Ishikawa (cell line): ENCODE measurements at regions not wholly inside any gene's neighbourhood (a gene's known extent, or its start where the extent isn't known, plus 50 kb on each side); places are given as distances from the start of the nearest gene placed in this dataset.

Experiments used
- CEBPB ChIP-seq: IDR thresholded peaks from 2 replicates; pipeline ENCODE4 v1.6.1; 2012
- CREB1 ChIP-seq: IDR thresholded peaks from 2 replicates; pipeline ENCODE4 v1.6.1; 2012; ENCODE audit warnings: low read depth
- EGR1 ChIP-seq: IDR thresholded peaks from 2 replicates; pipeline ENCODE4 v1.6.1; 2012
- EP300 ChIP-seq: IDR thresholded peaks from 2 replicates; pipeline ENCODE4 v1.6.1; 2012; ENCODE audit warnings: borderline replicate concordance
- FOXM1 ChIP-seq: IDR thresholded peaks from 2 replicates; pipeline ENCODE4 v1.6.1; 2012; ENCODE audit warnings: low read depth, borderline replicate concordance
- NFIC ChIP-seq: IDR thresholded peaks from 2 replicates; pipeline ENCODE4 v1.6.1; 2012
- RAD21 ChIP-seq: IDR thresholded peaks from 2 replicates; pipeline ENCODE4 v1.6.1; 2012; ENCODE audit warnings: low read depth
- REST ChIP-seq: IDR thresholded peaks from 2 replicates; pipeline ENCODE4 v1.6.1; 2012; ENCODE audit warnings: low read depth, mild to moderate bottlenecking
- TAF1 ChIP-seq: IDR thresholded peaks from 2 replicates; pipeline ENCODE4 v1.6.1; 2012; ENCODE audit warnings: low read depth, mild to moderate bottlenecking
- TCF12 ChIP-seq: IDR thresholded peaks from 2 replicates; pipeline ENCODE4 v1.6.1; 2012; ENCODE audit warnings: low read depth
- TEAD4 ChIP-seq: IDR thresholded peaks from 2 replicates; pipeline ENCODE4 v1.6.1; 2012
- YY1 ChIP-seq: IDR thresholded peaks from 2 replicates; pipeline ENCODE4 v1.6.1; 2012; ENCODE audit warnings: low read depth
- TF ChIP-seq, protein P1 (sequence below): IDR thresholded peaks from 2 replicates; pipeline ENCODE4 v1.6.1; 2012
- TF ChIP-seq, protein P2 (sequence below): IDR thresholded peaks from 2 replicates; pipeline ENCODE4 v1.6.1; 2012

GRCh38 chr9:16092142-16093091, 539.6 kb downstream of the CCDC171 start:
- no peak for TF ChIP-seq TEAD4
- no peak for TF ChIP-seq FOXM1
- TF ChIP-seq, protein P1, sequence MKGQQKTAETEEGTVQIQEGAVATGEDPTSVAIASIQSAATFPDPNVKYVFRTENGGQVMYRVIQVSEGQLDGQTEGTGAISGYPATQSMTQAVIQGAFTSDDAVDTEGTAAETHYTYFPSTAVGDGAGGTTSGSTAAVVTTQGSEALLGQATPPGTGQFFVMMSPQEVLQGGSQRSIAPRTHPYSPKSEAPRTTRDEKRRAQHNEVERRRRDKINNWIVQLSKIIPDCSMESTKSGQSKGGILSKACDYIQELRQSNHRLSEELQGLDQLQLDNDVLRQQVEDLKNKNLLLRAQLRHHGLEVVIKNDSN = no peak

DNA sequence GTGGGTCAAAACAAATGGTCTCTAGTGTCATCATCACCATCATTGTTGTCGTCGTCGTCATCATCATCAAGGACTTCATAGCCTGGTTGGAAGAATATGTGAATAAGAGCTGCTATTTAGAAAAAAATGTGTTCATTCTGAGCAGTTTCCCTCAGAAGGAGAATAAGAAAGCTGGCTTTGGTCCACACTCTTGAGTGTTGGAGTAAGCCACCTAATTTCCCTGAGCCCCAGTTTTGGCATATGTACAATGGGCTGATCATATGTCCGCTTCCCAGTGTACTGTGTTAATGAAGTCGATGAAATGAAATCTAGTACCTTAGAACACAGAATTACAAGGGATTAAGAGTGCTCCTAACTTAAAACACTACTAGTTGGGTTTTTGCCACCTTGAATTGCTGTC, 545.5 kb downstream of the CCDC171 start:
- no peak for TF ChIP-seq EGR1

DNA sequence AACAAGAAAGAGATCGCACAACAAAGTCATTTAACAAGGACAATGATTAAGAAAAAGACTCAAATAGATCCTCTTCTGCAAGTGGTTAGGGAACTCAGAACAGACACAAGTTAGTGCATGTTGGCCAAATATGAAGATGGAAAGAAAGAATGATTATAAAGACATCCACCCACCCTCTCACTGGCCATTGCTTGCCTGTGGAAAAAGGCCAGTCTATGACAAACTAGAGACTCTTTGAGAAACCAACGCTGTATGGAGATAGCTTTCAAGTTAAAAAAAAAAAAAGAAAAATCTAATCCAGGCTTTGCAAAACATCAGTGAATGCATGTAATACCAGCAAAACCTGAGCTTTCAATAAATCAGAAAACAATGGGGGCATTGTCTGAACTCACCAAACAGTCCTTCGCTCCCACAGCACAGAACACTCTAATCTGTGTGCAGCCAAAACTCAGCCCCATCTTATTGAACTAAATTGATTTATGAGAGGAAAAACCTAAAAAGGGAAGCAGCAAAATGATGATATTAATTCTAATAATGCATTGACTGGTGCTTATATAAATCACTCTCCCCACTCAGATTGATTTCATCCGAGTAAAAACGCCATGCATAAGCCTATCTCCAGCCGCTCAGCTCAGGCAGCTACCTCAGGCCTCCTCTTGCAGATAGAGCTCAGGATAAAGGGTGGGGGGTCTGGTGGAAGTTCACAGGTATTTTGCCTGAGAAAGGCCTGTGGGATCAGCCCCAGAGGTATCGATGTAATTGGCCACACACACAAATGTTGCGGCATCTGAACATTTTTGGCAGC, 547.1 kb downstream of the CCDC171 start:
- TF ChIP-seq TAF1 (no peak), NFIC (no peak), YY1 (no peak), CREB1 (no peak), EGR1 (no peak), CEBPB (no peak), EP300 (no peak)
- TF ChIP-seq, protein P1 = no peak

DNA sequence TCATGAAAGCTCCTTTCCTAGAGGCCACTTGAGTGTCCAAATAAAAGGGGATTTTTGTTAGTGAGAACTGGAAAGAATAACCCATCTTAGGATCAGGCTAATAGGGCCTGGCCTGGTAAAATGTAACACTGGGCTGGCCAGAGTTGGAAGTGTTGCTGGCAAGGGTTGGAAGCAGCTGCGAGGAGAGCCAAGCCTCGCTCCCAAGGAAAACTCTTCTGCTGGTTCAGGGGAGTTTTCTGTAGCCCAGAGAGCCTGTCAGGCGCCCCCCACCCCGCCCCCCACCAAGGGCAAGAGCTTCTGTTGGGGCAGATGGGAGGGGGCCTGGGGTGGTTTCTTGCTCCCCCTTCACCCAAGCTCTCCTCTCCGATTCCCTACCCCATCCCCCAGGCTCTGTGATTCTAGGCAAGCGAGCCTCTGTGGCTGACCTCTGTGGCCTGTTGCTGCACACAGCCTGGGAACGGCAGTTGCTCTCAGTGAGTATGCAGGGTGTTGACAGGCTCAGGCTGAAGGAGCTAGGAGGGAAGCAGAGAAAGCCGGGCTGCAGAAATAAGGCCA, 547.8 kb downstream of the CCDC171 start:
- TF ChIP-seq TAF1 = no peak
- TF ChIP-seq EGR1 = no peak
- TF ChIP-seq, protein P2, sequence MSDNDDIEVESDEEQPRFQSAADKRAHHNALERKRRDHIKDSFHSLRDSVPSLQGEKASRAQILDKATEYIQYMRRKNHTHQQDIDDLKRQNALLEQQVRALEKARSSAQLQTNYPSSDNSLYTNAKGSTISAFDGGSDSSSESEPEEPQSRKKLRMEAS = no peak
- TF ChIP-seq FOXM1 = no peak
- no peak for TF ChIP-seq NFIC
- TF ChIP-seq EP300 = no peak
- no peak for TF ChIP-seq RAD21
- TF ChIP-seq CEBPB = no peak
- no peak for TF ChIP-seq CREB1
- no peak for TF ChIP-seq REST
- TF ChIP-seq TCF12 = no peak

DNA sequence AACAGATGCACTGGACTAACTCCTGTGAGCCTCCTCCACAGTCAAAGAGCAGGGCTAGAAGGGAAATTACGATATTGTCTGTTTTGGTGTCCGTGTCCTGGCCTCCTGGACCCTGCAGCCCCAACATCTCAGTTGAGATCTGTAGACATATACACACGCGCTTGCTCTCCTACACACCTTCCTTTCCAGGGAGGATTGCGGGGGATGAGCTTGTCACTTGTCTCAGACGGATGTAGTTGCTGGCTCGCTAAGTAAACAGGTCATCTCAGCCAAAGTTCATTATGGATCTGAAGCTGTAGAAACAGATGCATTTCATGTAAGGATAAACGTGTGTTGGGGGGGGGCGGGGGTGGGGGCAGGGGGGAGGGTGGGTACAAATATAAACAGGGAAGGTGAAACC, 549.3 kb downstream of the CCDC171 start:
- TF ChIP-seq REST (no peak), TAF1 (no peak), TCF12 (no peak), YY1 (no peak), EP300 (no peak), TEAD4 (no peak), RAD21 (no peak), FOXM1 (no peak), CREB1 (no peak)

GRCh38 chr9:16103620-16104397, 551.0 kb downstream of the CCDC171 start:
- no peak for TF ChIP-seq CREB1
- TF ChIP-seq TCF12 = no peak
- TF ChIP-seq TAF1 = no peak
- no peak for TF ChIP-seq REST
